NCI-H2029 (cell line): ENCODE measurements at regions not wholly inside any gene's neighbourhood (a gene's known extent, or its start where the extent isn't known, plus 50 kb on each side); places are given as distances from the start of the nearest gene placed in this dataset.
"Not testable (repeated sequence)": the region's sequence is repeated elsewhere in the genome, so short reads cannot be mapped to it uniquely, and the experiment has no call there.

ENCODE experiments used
- DNase-seq: peaks from one replicate; lab custom pipeline; 2025; lab: John Stamatoyannopoulos, UW

- DNase-seq = no peak
These were observed 199.9 kb upstream of the SATB1 start for GRCh38 chr3:18625085-18625484.

- no peak for DNase-seq
These were observed 198.1 kb upstream of the SATB1 start for GRCh38 chr3:18623220-18623619.

- no peak for DNase-seq
These were observed 193.6 kb upstream of the SATB1 start for GRCh38 chr3:18618723-18619122.

GRCh38 chr3:18611991-18612390 lies 186.9 kb upstream of the SATB1 start:
- DNase-seq = no peak

- no peak for DNase-seq
These were observed 184.0 kb upstream of the SATB1 start for GRCh38 chr3:18609187-18609586.

- no peak for DNase-seq
These were observed 172.8 kb upstream of the SATB1 start for GRCh38 chr3:18597919-18598318.

GRCh38 chr3:18593231-18593630 lies 168.1 kb upstream of the SATB1 start:
- no peak for DNase-seq

- no peak for DNase-seq
These were observed 166.0 kb upstream of the SATB1 start for GRCh38 chr3:18591120-18591519.

- no peak for DNase-seq
These were observed 160.9 kb upstream of the SATB1 start for GRCh38 chr3:18586076-18586475.

- DNase-seq = no peak
These were observed 160.1 kb upstream of the SATB1 start for GRCh38 chr3:18585004-18585968.

- peak; percentile 95 for DNase-seq
These were observed 155.1 kb upstream of the SATB1 start for GRCh38 chr3:18580268-18580667.

GRCh38 chr3:18579661-18580060 lies 154.5 kb upstream of the SATB1 start:
- DNase-seq = no peak

GRCh38 chr3:18575573-18575972 lies 150.4 kb upstream of the SATB1 start:
- no peak for DNase-seq

- no peak for DNase-seq
These were observed 147.7 kb upstream of the SATB1 start for GRCh38 chr3:18572809-18573208.

- no peak for DNase-seq
These were observed 142.2 kb upstream of the SATB1 start for GRCh38 chr3:18567293-18567692.

GRCh38 chr3:18562364-18563154 lies 137.4 kb upstream of the SATB1 start:
- no peak for DNase-seq

- peak; percentile 85 for DNase-seq
These were observed 134.2 kb upstream of the SATB1 start for GRCh38 chr3:18559331-18559842.

GRCh38 chr3:18558507-18558906 lies 133.4 kb upstream of the SATB1 start:
- DNase-seq = no peak

- DNase-seq = no peak
These were observed 132.1 kb upstream of the SATB1 start for GRCh38 chr3:18557216-18557615.

GRCh38 chr3:18556503-18557135 lies 131.5 kb upstream of the SATB1 start:
- DNase-seq = no peak

GRCh38 chr3:18556001-18556408 lies 130.9 kb upstream of the SATB1 start:
- no peak for DNase-seq

- DNase-seq = not testable (repeated sequence)
These were observed 127.5 kb upstream of the SATB1 start for GRCh38 chr3:18552579-18553105.
